ENCODE measurements at regions not wholly inside any gene's neighbourhood (a gene's known extent, or its start where the extent isn't known, plus 50 kb on each side); places are given as distances from the start of the nearest gene placed in this dataset.

GRCh38 chr11:112814168-112814567 lies 147.1 kb upstream of the NCAM1 start:
- no peak for DNase-seq (ENCODE audit: low spot score)
- Histone ChIP-seq H3K36me3 (ENCODE audit: control insufficient read depth in 4 of 4, insufficient read depth in 3 of 4, low read depth in 1 of 4, low read length in 3 of 4) (no peaks in the 10 kb centered on the region), H3K4me1 (ENCODE audit: control insufficient read depth in 4 of 4, insufficient read depth in 4 of 4, low read length in 3 of 4) (no peaks in the 10 kb centered on the region), H3K9ac (ENCODE audit: low read depth in 1 of 2, low read length in 2 of 2) (no peak overlapping the region), H3K9me3 (ENCODE audit: control insufficient read depth in 4 of 4, low read length in 3 of 4) (peaks cover 0 to 7% (median 4%) of the 10 kb centered on the region in 4 donors), H3K4me3 (ENCODE audit: low read depth in 1 of 3, low read length in 3 of 3) (no peak overlapping the region), H3K27me3 (ENCODE audit: control insufficient read depth in 4 of 4, insufficient read depth in 4 of 4, low read length in 3 of 4) (no peaks in the 10 kb centered on the region), H3K27ac (ENCODE audit: low read depth in 1 of 2, low read length in 2 of 2) (no peak overlapping the region)
- WGBS, result 80% methylated on average over 4 of the region's 4 CpGs
- TF ChIP-seq RAD21 (IDR thresholded peaks at IDR 0.05) (no peak), HNF4A (conservative IDR thresholded peaks at IDR 0.05) (no peak), HNF4G (IDR thresholded peaks at IDR 0.05) (no peak), JUND (IDR thresholded peaks at IDR 0.05) (no peak), FOXA1 (IDR thresholded peaks at IDR 0.05) (no peak), NR2F2 (IDR thresholded peaks at IDR 0.05) (no peak)

GRCh38 chr11:112817376-112817775 lies 143.8 kb upstream of the NCAM1 start:
- H3K9ac ChIP-seq (ENCODE audit: low read depth in 1 of 2, low read length in 2 of 2), result no peak overlapping the region
- 73% methylated on average over 3 of the region's 3 CpGs for WGBS
- TF ChIP-seq CTCF (IDR thresholded peaks at IDR 0.05; ENCODE audit: low read depth, low read length, missing input control), result no peak
- no peak for TF ChIP-seq NR2F2 (IDR thresholded peaks at IDR 0.05)
- no peak for TF ChIP-seq REST (IDR thresholded peaks at IDR 0.05)
- no peak for TF ChIP-seq RXRA (IDR thresholded peaks at IDR 0.05)
- TF ChIP-seq TAF1 (conservative IDR thresholded peaks at IDR 0.05), result no peak
- no peak for TF ChIP-seq HNF4A (conservative IDR thresholded peaks at IDR 0.05)
- TF ChIP-seq FOXA2 (IDR thresholded peaks at IDR 0.05), result no peak
- TF ChIP-seq JUND (IDR thresholded peaks at IDR 0.05), result no peak
- TF ChIP-seq EGR1 (IDR thresholded peaks at IDR 0.05; ENCODE audit: low read depth in 2 of 2), result no peak
- TF ChIP-seq FOXA1 (IDR thresholded peaks at IDR 0.05), result no peak
- no peak for TF ChIP-seq RAD21 (IDR thresholded peaks at IDR 0.05)
- TF ChIP-seq YY1 (IDR thresholded peaks at IDR 0.05), result no peak
- TF ChIP-seq HNF4G (IDR thresholded peaks at IDR 0.05), result no peak
- H3K36me3 ChIP-seq (ENCODE audit: control insufficient read depth in 4 of 4, insufficient read depth in 3 of 4, low read depth in 1 of 4, low read length in 3 of 4), result no peaks in the 10 kb centered on the region
- no peak for DNase-seq (ENCODE audit: low spot score)
- no peaks in the 10 kb centered on the region for H3K4me1 ChIP-seq (ENCODE audit: control insufficient read depth in 4 of 4, insufficient read depth in 4 of 4, low read length in 3 of 4)
- H3K4me3 ChIP-seq (ENCODE audit: low read depth in 1 of 3, low read length in 3 of 3), result no peak overlapping the region
- no peaks in the 10 kb centered on the region for H3K27me3 ChIP-seq (ENCODE audit: control insufficient read depth in 4 of 4, insufficient read depth in 4 of 4, low read length in 3 of 4)
- H3K27ac ChIP-seq (ENCODE audit: low read depth in 1 of 2, low read length in 2 of 2), result no peak overlapping the region
- H3K9me3 ChIP-seq (ENCODE audit: control insufficient read depth in 4 of 4, low read length in 3 of 4), result peaks cover 0 to 3% (median 0%) of the 10 kb centered on the region in 4 donors

All from liver (tissue), 8 donors.